Fibroblast of the aortic adventitia (primary cell): ENCODE measurements at regions not wholly inside any gene's neighbourhood (a gene's known extent, or its start where the extent isn't known, plus 50 kb on each side); places are given as distances from the start of the nearest gene placed in this dataset.

ENCODE experiments used
- DNase-seq: peaks from one replicate; pipeline ENCODE4 v3.0.0-alpha.2; 2010; ENCODE audit warnings: low read depth
- H3K4me3 ChIP-seq: 2 replicates; pipeline ENCODE4 v1.5.1; 2011; ENCODE audit warnings: low read depth, mild to moderate bottlenecking, control low read depth, low read length, moderate library complexity
- TF ChIP-seq, protein P1 (sequence below): IDR thresholded peaks from 2 replicates; pipeline ENCODE4 v1.5.1; 2011; ENCODE audit warnings: mild to moderate bottlenecking, low read length, control low read depth, inconsistent platforms; ENCODE audit not compliant: insufficient read depth

DNA sequence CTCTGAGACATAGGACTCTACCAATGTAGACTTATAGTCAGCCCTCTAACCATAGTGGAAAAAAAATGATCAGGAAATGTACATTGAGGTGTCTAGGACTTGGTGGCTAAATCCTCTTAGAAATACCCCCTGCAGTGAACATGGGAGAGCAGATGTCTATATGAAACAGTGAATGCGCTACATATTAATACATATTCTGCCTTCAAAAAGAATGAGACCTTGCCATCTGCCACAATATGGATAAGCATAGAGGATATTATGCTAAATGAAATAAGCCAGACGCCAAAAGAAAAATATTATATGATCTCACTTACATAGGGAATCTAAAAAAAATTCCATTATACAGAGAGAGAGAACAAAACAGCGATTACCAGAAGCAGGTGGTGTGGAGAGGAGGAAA is 66.6 kb upstream of the HAO2 start:
- H3K4me3 ChIP-seq, result no peak overlapping the region
- DNase-seq, result no peak
- TF ChIP-seq, protein P1, sequence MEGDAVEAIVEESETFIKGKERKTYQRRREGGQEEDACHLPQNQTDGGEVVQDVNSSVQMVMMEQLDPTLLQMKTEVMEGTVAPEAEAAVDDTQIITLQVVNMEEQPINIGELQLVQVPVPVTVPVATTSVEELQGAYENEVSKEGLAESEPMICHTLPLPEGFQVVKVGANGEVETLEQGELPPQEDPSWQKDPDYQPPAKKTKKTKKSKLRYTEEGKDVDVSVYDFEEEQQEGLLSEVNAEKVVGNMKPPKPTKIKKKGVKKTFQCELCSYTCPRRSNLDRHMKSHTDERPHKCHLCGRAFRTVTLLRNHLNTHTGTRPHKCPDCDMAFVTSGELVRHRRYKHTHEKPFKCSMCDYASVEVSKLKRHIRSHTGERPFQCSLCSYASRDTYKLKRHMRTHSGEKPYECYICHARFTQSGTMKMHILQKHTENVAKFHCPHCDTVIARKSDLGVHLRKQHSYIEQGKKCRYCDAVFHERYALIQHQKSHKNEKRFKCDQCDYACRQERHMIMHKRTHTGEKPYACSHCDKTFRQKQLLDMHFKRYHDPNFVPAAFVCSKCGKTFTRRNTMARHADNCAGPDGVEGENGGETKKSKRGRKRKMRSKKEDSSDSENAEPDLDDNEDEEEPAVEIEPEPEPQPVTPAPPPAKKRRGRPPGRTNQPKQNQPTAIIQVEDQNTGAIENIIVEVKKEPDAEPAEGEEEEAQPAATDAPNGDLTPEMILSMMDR, result no peak

DNA sequence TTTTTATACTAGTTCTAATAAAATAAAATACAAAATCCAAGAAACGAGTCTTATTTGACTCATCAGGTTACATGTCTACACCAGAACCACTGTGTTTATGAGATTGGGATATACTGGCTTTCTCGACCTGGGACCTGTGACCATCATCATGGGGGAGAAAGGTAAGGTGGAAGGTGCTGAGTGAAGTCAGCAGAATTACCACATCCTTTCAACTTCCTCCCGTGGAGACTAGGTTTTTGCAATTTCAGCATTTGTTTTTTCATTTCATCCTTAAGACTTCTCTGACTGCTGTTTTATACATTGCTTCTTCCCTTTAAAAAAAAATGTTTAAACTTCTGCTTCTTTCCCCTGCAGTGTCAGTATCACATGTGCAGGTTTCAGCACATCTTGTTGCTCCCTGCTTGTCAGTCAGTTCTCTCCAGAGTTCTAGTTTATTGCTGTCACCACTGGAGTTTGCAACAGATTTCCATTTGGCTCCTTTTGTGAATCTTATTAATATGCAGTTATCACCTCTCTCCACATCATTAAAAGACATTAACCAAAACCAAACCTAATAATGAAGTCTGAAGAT is 60.4 kb upstream of the HAO2 start:
- no peak for DNase-seq
- TF ChIP-seq, protein P1, result no peak
- H3K4me3 ChIP-seq, result no peak overlapping the region

DNA sequence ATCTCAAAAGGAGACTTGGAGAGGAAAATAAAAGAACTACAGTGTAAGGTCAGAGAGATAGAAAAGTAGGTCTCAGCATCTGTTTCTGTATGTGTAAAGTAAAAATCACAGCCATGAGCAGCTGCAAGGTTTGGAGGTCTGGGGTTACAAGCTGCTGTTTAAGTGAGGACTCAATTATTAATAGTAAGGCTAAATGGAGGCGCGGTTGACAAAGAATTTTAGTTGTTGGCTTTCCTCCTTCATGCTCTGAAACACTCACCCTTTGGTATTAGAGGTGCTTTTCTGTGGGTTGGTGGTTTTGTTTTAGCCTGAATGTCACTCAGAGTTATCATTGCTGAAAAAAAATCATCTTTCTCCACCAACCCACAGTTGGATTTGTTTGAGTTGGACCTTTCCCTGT is 59.8 kb upstream of the HAO2 start:
- H3K4me3 ChIP-seq, result no peak overlapping the region
- TF ChIP-seq, protein P1, result no peak
- DNase-seq, result no peak

DNA sequence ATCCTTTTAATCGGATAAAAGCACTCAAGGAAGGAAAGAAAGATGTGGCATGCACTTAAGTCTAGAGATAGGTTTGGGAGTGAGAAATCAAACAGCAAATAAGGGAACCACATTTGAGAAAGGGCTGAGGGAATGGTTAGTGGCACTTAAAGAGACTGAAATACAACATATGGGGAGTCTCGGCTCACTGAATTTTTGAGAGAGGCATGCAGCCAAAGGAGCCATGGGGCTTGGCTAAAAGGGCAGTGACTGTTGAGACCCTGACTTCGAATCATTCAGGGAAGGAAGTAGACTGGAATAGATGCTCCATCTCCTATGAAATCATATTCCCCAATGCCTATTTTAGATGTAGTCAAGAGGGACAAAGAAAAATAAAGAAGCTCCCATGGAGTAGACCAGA is 58.3 kb upstream of the HAO2 start:
- no peak for DNase-seq
- TF ChIP-seq, protein P1, result no peak

DNA sequence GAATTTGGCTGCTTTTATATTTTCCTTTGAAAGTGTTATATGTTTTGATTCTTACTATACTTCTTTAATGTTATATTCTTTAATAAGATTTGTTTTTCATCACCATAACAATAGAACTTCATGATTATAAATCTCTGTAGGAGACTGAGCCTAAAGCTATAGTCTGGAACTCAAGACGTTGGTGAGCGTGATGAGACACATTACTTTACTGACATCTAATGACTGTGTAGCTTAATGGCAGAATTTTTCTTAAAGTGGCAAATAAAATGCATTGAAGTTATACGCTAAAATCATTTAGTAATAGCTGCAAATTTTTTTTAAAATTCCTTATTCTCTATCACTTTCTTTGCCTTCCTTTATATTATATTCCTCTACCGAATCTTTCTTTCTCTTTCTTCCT is 56.1 kb upstream of the HAO2 start:
- DNase-seq, result peak; percentile 23
- no peak overlapping the region for H3K4me3 ChIP-seq
- TF ChIP-seq, protein P1, result no peak

More for the DNA sequence above, 58.3 kb upstream of the HAO2 start:
- H3K4me3 ChIP-seq, result no peak overlapping the region

DNA sequence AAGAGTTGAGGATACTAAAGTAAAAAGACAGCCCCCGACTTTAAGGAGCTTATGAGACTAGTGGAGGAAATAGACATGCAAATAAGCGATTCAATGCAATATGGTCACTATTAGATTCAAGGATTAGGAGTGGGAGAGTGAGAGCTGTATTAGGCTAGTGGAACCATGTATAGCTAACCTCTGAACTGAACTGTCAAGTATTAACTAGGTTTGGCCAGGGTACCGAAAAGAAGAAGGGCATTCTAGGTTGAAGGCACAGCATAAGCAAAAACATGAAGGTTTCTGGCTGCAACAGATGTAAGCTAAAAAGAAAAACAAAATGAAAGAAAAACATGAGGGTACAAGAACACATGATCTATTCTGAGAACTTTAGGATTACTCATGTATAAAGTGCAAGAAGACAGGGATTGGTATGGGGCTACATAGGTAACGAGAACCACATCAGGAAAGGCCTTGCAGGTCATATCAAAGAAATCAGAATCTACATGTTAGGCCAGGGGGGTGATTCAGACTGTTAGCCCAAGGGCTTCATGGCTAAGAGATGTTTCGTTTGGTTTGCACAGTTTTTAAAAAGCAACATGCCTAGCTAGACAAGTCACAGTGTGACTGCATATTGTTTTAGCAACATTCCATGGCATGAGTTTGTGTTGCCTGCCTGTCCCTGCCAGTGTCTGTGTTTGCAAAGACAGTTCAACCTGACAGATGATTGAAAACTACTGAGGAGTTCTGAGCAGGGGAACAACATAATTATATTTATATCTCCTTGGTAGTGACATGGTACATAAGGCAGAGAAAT is 54.4 kb upstream of the HAO2 start:
- TF ChIP-seq, protein P1, result no peak
- no peak for DNase-seq
- H3K4me3 ChIP-seq, result no peak overlapping the region
